Occipital lobe (tissue), 1 donor: ENCODE measurements at regions not wholly inside any gene's neighbourhood (a gene's known extent, or its start where the extent isn't known, plus 50 kb on each side); places are given as distances from the start of the nearest gene placed in this dataset.

Source experiments
- DNase-seq: peaks from one replicate; lab custom pipeline; 2025; lab: John Stamatoyannopoulos, UW

DNA sequence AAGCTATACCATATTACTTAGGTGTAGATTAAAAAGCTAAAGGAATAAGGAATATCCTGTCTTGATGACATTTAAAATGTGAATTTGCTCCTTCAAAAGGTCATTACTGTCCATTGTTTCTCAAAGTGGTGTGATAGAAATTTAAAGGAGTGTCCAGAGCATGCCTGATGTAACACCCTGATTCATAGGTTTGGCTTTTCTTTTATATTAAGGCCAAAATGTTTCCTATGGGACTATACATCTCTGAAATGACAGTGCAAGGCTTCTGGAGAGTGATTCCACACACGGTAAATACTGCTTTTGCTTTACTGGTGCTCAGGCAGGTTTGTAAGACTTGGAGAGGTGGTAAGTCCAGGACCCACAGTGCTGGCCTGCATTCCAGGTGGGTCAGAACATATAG, 289.9 kb downstream of the RFC3 start:
- DNase-seq = no peak

DNA sequence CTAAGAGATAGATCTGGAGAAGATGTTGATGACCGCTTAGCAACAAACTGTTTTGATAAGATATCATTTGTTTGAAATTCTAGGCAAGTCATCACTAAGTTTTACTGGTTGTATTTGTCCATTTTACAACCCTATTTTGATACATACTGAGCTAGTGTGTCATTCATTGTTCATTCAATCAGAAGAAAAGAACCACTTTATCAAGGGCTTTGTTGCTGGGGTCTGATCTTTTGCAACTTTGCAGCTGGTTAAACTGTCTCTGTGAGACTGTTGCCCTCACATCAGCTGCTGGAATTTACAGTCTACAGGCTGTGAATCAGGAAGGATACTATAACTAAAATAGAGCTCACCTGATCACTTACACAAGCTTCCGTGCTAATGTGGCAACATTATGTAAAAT, 290.5 kb downstream of the RFC3 start:
- no peak for DNase-seq

DNA sequence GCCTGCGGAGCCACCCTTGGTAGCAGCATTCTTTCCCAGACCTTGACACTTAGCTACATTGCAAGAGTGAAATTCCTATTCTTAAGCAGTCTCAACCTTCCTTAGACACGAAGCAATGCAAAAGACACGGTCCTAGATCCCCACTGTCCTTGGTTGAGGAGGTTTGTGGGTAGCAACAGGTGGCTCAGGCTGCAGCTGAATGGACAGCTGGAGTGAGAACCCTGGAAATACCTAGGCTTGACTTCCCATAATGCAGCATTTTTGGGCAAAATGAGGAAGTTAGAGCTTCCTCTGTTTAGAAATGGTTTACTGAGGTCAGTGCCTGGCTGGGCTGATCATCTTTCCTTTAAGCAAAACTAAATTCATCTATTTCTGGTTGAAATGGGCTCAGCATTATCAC, 296.6 kb downstream of the RFC3 start:
- no peak for DNase-seq

DNA sequence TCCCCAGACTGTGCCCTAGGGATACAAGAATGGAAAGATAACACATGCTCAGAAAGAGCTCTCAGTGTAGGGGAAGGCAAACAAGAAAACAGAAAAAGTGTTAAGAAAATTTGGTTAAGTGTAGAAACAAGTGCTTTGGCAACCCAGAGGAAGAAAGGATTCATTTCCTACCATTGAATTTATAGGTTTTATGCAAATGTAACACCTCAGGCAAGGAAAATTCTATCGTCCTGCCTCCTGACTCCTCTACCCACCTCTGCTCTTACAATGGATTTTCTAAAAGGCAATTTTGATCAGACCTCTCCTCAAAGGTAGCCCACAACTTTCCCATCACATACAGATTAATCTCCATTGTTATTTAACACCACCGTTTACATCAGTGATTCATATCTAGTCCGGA, 298.7 kb downstream of the RFC3 start:
- DNase-seq = no peak

DNA sequence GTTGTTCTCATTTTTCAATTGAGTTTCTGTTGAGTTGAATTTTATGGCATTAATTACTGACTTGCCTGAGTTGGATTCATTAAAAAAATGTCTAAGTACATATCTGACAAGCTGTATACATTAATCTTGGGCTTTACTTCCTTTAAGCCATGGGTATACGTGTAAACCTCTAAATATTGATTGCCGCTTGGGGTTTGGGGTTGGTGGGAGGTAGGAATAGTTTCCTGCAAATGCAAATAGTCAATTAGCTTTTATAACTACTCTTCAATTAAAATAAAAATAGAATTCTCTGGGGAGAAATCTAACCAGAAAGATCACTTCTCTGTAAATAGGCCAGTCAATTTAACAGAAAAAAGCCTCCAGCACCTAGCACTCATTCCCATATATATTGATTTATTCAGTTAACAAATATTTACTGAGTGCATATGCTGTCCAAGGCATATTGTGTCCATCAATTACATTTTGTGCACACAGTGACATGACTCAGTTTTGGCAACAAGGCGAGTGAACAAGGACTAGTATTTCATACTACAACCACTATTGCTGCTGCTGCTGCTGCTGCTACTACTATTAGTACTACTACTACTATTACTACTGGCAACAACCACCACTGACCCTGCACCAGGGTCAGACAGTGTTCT, 306.8 kb downstream of the RFC3 start:
- DNase-seq = no peak

DNA sequence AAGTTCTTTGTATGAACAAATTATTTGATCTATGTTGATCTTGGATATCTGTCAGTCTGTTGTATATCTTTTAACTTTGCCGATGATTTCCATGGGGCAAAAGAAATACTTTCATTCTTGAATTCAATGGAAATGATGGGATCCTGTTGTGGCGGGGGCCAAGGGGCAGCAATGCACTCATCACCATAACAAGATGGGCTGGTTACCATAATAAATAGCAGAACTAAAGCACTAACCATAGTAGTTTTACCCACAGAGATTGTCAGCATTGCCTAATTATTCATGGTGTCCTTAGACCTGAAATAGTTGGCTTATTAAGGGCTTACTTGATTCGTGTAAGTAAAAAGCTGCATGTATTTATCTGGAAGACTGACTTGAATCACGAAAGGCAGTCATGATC, 309.6 kb downstream of the RFC3 start:
- DNase-seq = no peak

DNA sequence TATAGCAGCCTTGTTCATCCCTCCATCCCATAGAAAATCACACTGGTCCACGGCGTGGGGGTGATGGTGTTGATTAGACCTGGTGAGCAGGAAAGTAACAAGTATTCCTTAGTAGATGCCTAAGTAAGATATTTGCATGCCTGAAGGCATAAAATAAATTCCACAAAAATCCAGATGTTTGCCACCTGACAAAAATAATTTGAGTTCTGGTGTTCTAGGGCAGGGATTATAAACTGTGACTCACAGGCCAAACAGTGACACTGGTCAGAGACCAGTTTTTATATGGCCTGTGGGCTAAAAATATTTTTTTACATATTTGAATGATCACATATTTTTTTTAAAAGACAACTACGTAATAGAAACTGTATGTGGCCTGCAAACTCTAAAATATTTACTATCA, 310.7 kb downstream of the RFC3 start:
- no peak for DNase-seq

DNA sequence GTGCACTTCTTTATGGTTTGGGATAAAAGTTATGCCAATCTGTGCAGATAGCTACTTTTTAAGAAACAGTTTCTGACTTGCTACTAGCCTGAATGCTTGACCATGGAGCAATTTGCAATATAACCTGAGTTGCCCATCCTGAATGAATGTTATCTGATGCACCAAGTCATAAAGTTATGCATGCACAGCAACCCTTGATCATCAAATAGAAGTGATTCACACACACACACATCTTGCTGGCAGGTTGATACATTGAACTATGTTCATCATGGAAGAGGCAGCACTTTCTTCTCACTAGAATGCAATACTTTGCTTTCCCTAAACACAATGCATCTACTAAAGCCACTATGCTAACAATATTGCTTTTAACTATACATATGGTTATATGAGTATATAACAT, 311.5 kb downstream of the RFC3 start:
- DNase-seq = no peak

DNA sequence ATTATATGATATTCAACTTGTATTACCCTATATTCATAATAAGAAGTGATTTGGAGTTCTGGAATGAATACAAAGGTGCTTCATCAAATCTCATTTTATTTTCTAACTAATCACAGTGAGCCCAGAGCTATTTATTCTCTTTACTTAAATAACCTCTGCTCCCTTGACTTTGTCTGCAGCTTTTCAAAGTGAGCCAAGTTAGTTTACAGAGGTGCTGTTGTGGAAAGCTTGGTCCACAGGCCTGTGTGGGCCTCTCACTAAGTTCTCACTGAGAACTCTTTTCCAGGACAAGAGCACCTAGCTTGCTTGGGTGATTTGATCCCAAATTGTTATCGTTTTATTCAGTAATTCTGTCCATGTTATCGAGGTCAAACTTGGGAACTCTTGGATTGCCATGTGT, 319.3 kb downstream of the RFC3 start:
- no peak for DNase-seq

DNA sequence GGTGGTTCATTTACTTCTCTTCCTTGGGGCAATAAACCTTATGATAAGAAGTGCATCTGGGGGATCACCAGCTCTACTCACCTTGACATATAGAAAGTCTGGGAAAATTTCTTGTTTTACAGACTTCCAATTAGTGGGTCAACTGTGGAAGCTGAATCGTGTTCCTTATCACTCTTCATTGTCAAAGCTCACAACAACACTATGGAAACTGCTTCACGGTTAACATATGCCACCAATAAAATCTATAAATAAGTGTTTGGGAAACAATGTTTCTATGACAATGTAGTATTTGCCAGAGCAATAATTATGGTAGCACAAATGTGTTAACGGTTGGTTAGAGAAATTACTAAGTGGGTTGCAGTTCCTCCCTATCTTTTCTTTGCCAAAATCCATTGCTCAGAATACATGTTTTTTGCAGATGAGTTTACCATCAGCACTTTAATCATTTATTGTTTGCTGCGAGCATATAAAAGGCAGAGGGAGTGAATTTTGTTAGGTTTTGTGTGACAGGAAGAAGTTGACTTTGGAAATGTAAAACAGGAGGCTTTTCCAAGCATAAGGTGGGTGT, 321.8 kb downstream of the RFC3 start:
- no peak for DNase-seq

DNA sequence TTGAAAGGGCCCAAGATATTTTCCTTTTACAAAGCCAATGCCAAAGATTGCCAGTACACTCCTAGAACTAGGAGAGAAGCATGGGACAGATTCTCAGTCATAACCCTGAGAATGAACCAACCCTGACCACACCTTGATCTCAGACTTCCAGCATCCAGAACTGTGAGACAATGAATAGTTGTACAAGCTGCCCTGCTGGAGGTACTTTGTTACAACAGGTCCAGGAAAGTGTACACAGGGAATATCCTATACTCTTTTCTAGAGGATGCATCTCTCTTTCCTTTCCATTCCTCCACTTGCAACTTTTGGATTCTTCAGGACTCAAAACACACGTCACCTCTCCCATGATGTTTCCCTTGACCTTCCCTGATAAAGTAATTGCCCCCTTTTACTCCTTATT, 325.7 kb downstream of the RFC3 start:
- no peak for DNase-seq

DNA sequence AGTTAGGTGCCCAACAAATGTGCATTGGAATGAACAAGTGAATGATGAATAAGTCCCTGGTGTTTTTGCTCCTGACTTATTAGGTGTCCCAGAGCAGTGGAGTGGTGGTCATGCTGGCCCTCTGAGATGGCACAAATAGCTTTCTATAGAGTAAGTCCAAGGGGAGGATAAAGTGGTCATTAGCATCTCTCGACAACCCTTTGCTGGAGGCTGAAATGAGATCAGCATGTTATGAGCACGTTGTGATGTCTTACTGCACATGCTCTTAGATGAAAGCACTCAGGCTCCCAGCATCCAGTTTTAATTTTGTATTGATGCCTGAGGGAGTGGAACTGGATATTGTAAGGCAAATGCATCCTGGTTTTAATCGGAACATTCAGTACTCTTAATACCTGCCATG, 326.2 kb downstream of the RFC3 start:
- no peak for DNase-seq

DNA sequence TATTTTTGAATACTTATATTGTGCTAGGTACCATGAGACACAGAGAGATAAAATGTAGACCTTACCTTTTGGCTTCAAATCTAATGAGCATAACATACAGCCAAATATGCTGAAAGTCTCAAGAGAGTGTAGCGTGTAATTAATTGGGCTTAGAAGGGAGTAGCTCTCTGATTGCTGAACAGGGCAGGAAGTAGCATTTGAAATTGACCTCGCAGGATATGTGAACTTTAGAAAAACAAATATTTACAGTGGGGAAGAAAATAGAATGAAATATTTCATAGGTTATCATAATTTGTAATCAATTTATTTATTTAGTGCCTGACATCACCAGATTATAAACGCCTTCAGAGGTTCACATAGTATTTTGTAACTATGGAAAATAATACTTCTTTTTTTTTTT, 327.1 kb downstream of the RFC3 start:
- DNase-seq = no peak

DNA sequence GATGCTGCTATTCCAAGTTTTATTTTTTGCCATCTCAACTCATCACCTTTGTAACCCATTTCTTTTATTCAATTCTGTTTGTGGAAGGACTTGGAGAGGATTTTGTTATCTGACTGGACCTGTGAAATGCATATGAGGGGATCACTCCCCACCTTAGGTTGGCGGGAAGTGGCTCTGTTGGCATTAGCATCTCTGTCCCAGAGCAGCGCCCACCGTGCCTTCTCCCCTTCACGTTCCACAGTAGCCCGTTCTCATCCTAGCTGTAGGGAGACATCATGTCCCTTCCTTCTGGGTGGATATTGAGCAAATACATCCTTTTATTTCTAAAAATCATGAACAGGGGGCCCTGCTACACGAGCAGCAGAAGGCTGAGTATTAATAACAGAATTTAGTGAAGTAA, 330.4 kb downstream of the RFC3 start:
- DNase-seq = no peak

DNA sequence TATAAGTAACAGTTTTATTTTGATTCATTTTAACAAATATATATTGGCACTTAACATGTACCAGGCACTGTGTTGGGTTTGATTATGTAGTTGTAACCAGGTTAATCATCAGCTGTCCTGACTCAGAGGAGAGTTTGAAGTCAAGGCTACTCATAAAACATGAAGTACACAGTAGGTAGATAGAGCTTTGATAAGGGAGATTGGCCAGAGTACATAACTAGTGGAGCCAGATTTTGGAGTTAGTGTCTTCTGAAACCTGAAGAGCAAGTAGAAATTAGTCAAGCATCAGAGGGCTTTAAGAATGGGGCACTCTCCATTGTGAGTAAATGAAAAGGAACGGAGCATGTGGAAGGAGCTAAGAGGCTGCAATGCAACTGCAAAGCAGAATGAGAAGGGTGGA, 333.9 kb downstream of the RFC3 start:
- DNase-seq = no peak

DNA sequence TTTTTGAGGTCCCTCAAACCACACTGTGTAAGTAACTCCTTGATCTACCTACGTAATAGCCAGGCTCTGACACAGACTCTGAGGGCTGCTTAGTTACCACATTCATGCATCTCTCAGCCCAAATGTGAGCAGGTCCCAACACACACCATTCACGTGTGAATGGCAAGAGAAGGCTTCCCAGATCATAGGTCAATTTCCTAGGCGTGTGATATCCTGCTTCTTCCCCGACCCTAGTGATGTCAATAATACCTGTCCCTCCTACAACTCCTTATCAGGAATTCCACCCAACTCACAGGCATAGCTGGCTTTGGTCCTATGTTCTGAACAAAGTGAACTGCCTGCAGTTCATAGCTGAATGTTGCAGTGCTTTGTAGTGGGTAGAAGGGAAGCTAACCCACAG, 334.5 kb downstream of the RFC3 start:
- no peak for DNase-seq

DNA sequence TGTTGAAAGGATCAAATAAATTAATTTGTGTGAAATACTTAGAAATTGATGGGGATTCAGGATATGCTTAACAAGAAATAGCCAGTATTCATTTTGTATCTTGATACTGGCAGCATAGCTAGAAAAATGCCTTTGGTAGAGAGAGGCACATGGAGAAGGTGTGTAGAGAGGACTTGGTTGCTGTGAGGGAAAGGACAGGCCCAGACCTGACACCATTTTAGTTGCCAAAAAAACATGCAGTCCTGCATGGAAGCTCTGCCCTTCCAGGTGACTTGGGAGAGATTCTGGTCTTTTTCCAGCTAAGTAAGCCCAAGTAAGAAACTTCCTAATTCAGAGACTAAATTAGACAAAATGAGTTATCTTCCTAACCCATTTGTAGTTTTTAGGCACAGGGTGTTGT, 335.0 kb downstream of the RFC3 start:
- DNase-seq = no peak

DNA sequence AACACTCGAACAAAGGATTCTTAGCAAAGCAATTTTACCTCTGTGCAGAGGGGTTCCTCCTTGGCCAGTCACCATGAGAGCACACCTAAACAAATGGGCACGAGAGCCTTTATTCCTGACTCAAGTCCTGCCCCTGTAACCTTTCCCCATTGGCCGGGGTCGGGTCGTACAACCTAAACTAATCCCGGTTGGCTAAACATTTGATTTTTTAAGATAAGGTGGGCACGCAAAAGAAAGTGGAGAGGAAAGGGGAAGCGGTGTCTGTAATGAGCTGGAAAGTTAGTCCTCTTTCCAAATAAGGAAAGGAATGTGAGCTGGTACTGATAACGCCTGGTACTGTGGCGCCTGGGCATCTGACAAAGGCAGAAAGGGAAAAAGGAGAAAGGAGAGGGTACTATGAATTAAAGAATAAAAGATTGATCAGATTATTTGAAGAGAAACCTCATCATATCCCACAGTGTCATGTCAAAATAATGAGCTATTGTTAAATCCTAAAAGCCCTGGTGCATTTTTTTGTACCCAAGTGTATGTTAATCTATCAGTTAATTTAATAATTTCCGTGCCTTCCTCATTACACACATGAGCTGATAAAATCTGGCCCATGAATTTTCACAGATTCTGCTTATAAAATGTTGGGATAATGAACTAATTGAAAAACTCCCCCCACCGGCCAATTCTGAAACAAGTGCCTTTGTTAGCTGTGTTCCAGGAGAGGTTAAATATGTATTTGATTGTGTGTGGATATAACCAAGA, 335.7 kb downstream of the RFC3 start:
- no peak for DNase-seq

DNA sequence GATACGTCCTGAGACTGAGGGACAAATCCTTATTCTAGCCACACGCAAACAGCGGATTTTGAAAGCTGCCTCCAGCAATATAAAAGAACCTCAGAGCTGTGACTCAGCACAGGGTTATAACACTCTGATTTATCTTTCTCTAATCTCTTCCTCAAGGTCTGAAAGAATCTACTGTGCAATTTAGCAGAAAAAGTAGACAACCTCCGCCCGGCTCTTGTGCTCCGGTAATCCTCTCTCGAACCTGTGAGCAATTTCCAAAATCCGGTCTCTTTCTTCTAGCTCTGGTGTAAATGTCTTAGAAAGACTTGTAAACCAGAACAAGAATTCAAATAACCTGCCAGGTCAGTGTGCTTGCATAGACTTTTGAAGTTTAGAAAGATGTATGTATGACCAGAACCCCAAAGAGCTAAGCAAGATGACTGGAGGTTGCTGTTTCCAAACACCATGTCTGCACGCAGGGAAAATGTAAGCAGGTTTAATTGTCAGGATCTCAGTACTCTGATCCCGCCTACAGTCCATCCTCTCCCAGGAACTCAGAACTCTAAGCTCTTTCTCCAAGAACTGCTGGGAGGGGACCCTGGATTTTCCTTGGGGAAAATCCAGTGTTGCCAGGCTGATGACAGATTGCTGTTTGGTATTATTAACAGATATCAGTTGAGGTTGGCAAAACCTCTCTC, 338.1 kb downstream of the RFC3 start:
- no peak for DNase-seq

DNA sequence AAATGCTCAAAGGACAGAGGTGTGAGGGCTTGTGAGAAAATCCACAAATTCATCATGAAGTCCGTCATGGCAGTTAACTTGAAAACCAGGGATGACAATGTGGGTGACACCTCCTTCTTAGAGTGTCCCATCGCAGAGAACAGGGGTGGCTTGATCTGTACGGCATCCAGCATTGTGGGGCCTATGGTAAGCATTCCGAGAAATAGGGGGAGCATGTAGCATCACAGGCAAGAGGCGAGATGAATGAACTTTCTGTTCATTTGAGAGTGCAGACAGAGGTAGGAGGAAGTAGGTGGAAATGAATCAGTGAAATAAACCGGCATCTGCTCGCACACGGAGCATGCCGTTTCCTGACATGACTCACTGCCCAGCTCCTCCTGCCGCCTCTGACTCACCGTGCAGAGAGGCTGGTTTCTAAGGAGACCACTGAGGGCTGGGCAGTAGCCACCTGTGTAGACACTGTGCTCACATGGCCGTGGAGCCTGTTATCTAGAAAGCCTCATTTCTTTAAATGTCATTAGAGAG, 339.0 kb downstream of the RFC3 start:
- peak; percentile 61 for DNase-seq

DNA sequence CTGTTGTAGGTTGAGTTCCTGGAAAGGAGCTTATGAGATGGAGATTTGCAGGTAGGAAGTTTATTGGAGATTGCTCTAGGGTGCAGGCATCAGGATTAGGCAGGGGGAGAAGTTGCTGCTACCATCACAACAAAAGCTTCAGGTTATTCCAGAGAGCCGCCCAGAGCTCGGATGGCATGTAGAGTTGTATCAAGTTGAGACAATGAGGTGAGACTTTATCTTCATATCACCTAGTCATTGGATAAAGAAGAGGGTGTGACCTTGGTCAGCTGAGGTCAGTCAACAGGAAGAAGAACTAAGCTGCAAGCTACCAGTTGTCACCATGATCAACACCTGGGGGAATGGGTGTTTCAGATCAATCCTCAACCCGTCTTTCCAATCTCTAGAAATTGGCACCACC, 342.0 kb downstream of the RFC3 start:
- DNase-seq = no peak

DNA sequence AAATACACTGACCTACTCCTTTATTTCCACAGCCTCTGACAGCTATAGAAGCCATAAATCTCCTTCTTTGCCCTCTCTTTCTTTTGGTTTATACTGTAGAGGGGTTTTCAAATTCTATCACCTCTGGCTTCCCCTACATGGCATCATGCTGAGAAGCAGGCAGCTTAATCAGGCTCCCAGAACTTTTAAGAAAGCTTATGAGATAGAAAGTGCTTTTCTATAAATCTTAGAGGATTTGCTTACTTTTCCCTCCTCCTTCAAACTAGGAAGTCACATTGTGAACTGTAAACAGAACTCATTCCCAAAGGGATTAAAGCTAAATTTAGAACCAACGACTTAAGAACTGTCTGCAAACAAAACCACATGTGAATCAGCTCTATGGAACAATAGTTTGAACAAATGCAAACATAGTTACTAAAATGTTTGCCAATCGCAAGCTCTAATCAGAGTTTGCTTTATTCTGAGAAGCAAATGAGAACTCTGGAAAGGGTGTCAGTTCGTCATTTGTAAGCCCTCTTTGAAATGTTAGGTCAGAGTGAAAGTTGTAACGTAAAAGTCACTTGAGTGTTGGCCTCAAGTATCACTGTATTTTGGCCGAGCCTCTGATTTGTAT, 344.1 kb downstream of the RFC3 start:
- DNase-seq = no peak
